HepG2 (cell line): ENCODE measurements at regions not wholly inside any gene's neighbourhood (a gene's known extent, or its start where the extent isn't known, plus 50 kb on each side); places are given as distances from the start of the nearest gene placed in this dataset.

ENCODE experiments used
- ATAC-seq: fragments of 200-7000 bp; cut with Tn5 transposase; 3 replicates; pipeline ENCODE4 v1.9.1; 2020; ENCODE audit warnings: mild to moderate bottlenecking, moderate library complexity
- BruUV-seq: library from RNA; stranded (reverse); fragments of 400-500 nt; replicated peaks from 2 replicates; lab custom pipeline; 2021; lab: Mats Ljungman, UMichigan
- CTCF ChIA-PET: fragments of 300-600 bp; formaldehyde crosslinking; extraction: SDS; loops from one replicate; lab custom pipeline; 2021; ENCODE audit warnings: low total read pairs, inconsistent platforms, low intra/inter-chr PET ratio; lab: Yijun Ruan, JAX
- POLR2A ChIA-PET: fragments of 350-600 bp; sonication (Branson Sonifier 250); formaldehyde crosslinking; loops from one replicate; lab custom pipeline; 2020; ENCODE audit warnings: antibody characterized with exemption, inconsistent platforms; lab: Yijun Ruan, JAX
- DNase-seq: peaks from one replicate; pipeline ENCODE4 v3.0.0-alpha.2; 2015; ENCODE audit warnings: low spot score
- FAIRE-seq: peaks from 3 replicates; lab custom pipeline; 2011; peaks lifted over from hg19 to GRCh38; lab: Jason Lieb, UNC
- H2AFZ ChIP-seq: one replicate; pipeline ENCODE4 v1.6.1; 2011; ENCODE audit warnings: low read length, inconsistent platforms
- H3K27ac ChIP-seq: fragments of 300-600 bp; 3 replicates; pipeline ENCODE4 v1.8.0; 2011; ENCODE audit warnings: mixed run types, mild to moderate bottlenecking, mixed read lengths, low read length, inconsistent platforms; ENCODE audit not compliant: insufficient read depth; ENCODE audit errors: extremely low read length
- H3K27me3 ChIP-seq, 2 experiments: fragments of 200-600 bp in 1 of 2; 2 replicates in 1 of 2; 3 replicates in 1 of 2; pipeline versions ENCODE4 v1.6.0 to v1.8.0; 2011; ENCODE audit warnings: low read length in 2 of 2, mild to moderate bottlenecking in 2 of 2, moderate library complexity in 2 of 2, inconsistent platforms in 1 of 2; ENCODE audit not compliant: insufficient read depth in 2 of 2, control insufficient read depth in 1 of 2
- H3K36me3 ChIP-seq, 2 experiments: fragments of 200-600 bp in 1 of 2; replicated peaks in 1 of 2; 2 replicates in 1 of 2; 3 replicates in 1 of 2; pipeline versions ENCODE4 v1.5.1 to v1.8.0; 2011; ENCODE audit warnings: low read length in 2 of 2, inconsistent platforms in 1 of 2; ENCODE audit not compliant: insufficient read depth in 2 of 2, control insufficient read depth in 1 of 2
- H3K4me1 ChIP-seq: 2 replicates; pipeline ENCODE4 v1.5.1; 2012; ENCODE audit warnings: low read length, inconsistent platforms; ENCODE audit not compliant: insufficient read depth
- H3K4me2 ChIP-seq: 2 replicates; pipeline ENCODE4 v1.6.0; 2011; ENCODE audit warnings: low read depth, low read length, inconsistent platforms
- H3K4me3 ChIP-seq, 3 experiments: fragments of 200-600 bp in 1 of 3; sonication (generic), shearing (Covaris generic) in 1 of 3; replicated peaks in 1 of 3; 2 replicates each; pipeline ENCODE4 v1.5.1; 2011 to 2016; ENCODE audit warnings: low read length in 3 of 3, inconsistent platforms in 2 of 3, low read depth in 2 of 3, mild to moderate bottlenecking in 2 of 3, control low read depth in 1 of 3, mixed read lengths in 1 of 3; ENCODE audit not compliant: insufficient read depth in 1 of 3
- H3K79me2 ChIP-seq: one replicate; pipeline ENCODE4 v1.6.1; 2011; ENCODE audit warnings: low read length, inconsistent platforms; ENCODE audit not compliant: insufficient read depth
- H3K9ac ChIP-seq: 2 replicates; pipeline ENCODE4 v1.6.0; 2011; ENCODE audit warnings: mild to moderate bottlenecking, low read depth, low read length, inconsistent platforms; ENCODE audit not compliant: insufficient read depth
- H3K9me3 ChIP-seq: 2 replicates; pipeline ENCODE4 v1.5.1; 2012; ENCODE audit warnings: mild to moderate bottlenecking, low read length
- H4K20me1 ChIP-seq: 2 replicates; pipeline ENCODE4 v1.6.0; 2011; ENCODE audit warnings: inconsistent platforms, mild to moderate bottlenecking, low read length, moderate library complexity; ENCODE audit not compliant: insufficient read depth
- HNRNPLL ChIP-seq: fragments of 200-400 bp; formaldehyde crosslinking; IDR thresholded peaks from 2 replicates; pipeline ENCODE4 v1.6.1; 2017; ENCODE audit warnings: mild to moderate bottlenecking, low read depth, low read length; ENCODE audit not compliant: poor library complexity, severe bottlenecking
- PPARG ChIP-seq: conservative IDR thresholded peaks from 2 replicates; pipeline ENCODE4 v1.6.1; 2016; ENCODE audit warnings: missing biosample characterization, missing genetic modification reagents
- SALL1 ChIP-seq: sonication (generic); formaldehyde crosslinking; IDR thresholded peaks from 2 replicates; pipeline ENCODE4 v1.8.0; 2022; ENCODE audit warnings: mild to moderate bottlenecking, missing genetic modification reagents
- SP1 ChIP-seq, 2 experiments: fragments of 450-650 bp in 1 of 2; sonication (generic) in 1 of 2; formaldehyde crosslinking in 1 of 2; IDR thresholded peaks; 2 replicates each; pipeline versions ENCODE4 v1.4.0 to v1.6.1; 2016 to 2020; ENCODE audit warnings: missing genetic modification reagents in 1 of 2
- SP140L ChIP-seq: sonication (generic); formaldehyde crosslinking; IDR thresholded peaks from 2 replicates; pipeline ENCODE4 v1.4.0; 2020; ENCODE audit warnings: missing genetic modification reagents, borderline replicate concordance
- SUZ12 ChIP-seq: fragments of 150-350 bp; IDR thresholded peaks from 2 replicates; pipeline ENCODE4 v1.6.1; 2014; ENCODE audit warnings: low read depth, low read length
- YEATS2 ChIP-seq: sonication (generic); formaldehyde crosslinking; IDR thresholded peaks from 2 replicates; pipeline ENCODE4 v1.4.0; 2020; ENCODE audit warnings: missing genetic modification reagents, borderline replicate concordance
- ZFP91 ChIP-seq: sonication (generic); formaldehyde crosslinking; IDR thresholded peaks from 2 replicates; pipeline ENCODE4 v1.9.0; 2022; ENCODE audit warnings: missing genetic modification reagents, mild to moderate bottlenecking, borderline replicate concordance
- ZNF263 ChIP-seq: sonication (generic); formaldehyde crosslinking; IDR thresholded peaks from 2 replicates; pipeline ENCODE4 v1.4.0; 2020; ENCODE audit warnings: missing genetic modification reagents
- ZNF709 ChIP-seq: sonication (generic); formaldehyde crosslinking; IDR thresholded peaks from 2 replicates; pipeline ENCODE4 v1.5.0; 2020; ENCODE audit warnings: mild to moderate bottlenecking, missing genetic modification reagents
- ZSCAN21 ChIP-seq: sonication (generic); formaldehyde crosslinking; IDR thresholded peaks from 2 replicates; pipeline ENCODE4 v1.8.0; 2022; ENCODE audit warnings: mild to moderate bottlenecking, missing genetic modification reagents, moderate library complexity, borderline replicate concordance
- WGBS: methylation state at CpG from one replicate; pipeline ENCODE4 v1.1.6; 2017; ENCODE audit warnings: low lambda C conversion rate; 5-methylcytosine and 5-hydroxymethylcytosine counted together
- in situ Hi-C: cut with HindIII; loops from 2 replicates; pipeline ENCODE4 v1.10.0; 2017; ENCODE audit warnings: low pct_unique_long_range_greater_than_20kb; ENCODE audit not compliant: extremely low pct_ligation_motif_present
- intact Hi-C: fragments of 100-400 bp; cut with micrococcal nuclease; formaldehyde crosslinking; loops from one replicate; pipeline ENCODE4 v1.10.0; 2022; ENCODE audit not compliant: unreplicated experiment

GRCh38 chr4:153971899-153972298 is 183.0 kb upstream of the SFRP2 start:
- ATAC-seq: no peak
- H3K27ac ChIP-seq: no peak overlapping the region
- H3K4me2 ChIP-seq: no peak overlapping the region
- DNase-seq: no peak
- ChIA-PET POLR2A (no interaction called here), CTCF (no interaction called here)
- 4% methylated on average over 5 of the region's 5 CpGs for WGBS
- no peaks in the 10 kb centered on the region for H3K27me3 ChIP-seq
- no peaks in the 10 kb centered on the region for H3K4me1 ChIP-seq
- H3K79me2 ChIP-seq: no peaks in the 10 kb centered on the region
- no peaks in the 10 kb centered on the region for H3K36me3 ChIP-seq
- no peak overlapping the region for H3K9ac ChIP-seq
- H2AFZ ChIP-seq: no peak overlapping the region
- peaks cover 25% of the 10 kb centered on the region for H3K9me3 ChIP-seq
- intact Hi-C loops: no loop called here
- H3K4me3 ChIP-seq: no peak overlapping the region
- TF ChIP-seq PPARG (CRISPR knock-in tag) (no peak), SALL1 (CRISPR knock-in tag) (no peak), SP140L (CRISPR knock-in tag) (no peak), ZNF263 (no peak), YEATS2 (CRISPR knock-in tag) (no peak), ZNF709 (CRISPR knock-in tag) (no peak), SP1 (IDR thresholded peaks at IDR 0.05) (no peak), SP1 (CRISPR knock-in tag; IDR thresholded peaks at IDR 0.05) (no peak), HNRNPLL (no peak), SUZ12 (no peak), ZSCAN21 (CRISPR knock-in tag) (no peak), ZFP91 (CRISPR knock-in tag) (no peak)
- no TSS peak for BruUV-seq
- in situ Hi-C loops: no loop called here
- H4K20me1 ChIP-seq: no peaks in the 10 kb centered on the region
- no peak for FAIRE-seq
